GM18502 (cell line): ENCODE measurements at regions not wholly inside any gene's neighbourhood (a gene's known extent, or its start where the extent isn't known, plus 50 kb on each side); places are given as distances from the start of the nearest gene placed in this dataset.

ENCODE experiments used
- ATAC-seq: cut with Tn5 transposase; IDR thresholded peaks from one replicate; pipeline ENCODE4 v1.9.1; 2021; ENCODE audit warnings: mild to moderate bottlenecking; ENCODE audit not compliant: unreplicated experiment, poor library complexity

DNA sequence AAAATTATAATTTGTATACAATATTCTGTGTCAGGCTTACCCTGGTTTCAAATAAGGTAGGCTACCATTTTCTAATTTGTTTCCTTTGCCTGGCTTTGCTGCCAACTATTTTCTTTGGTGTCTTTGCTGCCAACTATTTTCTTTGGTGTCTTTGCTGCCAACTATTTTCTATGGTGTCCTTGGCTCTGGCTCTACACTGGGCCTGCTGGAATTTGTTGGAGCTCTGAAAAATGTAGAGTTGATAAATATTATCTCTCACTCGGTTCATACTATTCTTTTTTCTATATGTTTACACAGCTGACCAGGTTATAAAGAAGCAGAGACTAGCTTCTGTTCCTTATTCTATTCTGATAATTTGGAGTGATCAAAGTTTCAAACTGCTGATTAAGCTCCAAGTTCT is 768.0 kb upstream of the PHF14 start:
- no peak for ATAC-seq

DNA sequence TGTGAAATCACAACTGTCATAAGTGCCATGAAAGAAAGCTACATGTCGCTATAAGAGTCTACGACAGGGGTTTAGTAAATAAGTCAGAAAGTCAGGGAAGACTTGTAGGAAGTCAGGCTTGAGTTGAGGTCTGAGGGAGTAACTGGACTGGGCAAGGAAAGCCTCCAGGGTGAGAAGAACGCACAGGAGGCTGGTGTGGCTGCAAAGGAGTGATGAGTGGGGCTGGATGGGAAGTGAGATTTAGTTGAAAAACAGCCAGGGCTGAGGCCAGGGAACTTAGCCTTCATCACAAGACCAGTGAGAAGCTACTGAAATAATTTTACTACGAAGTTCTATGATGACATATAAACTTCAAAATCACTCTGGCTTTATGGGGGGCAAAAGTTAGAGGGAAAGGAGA is 763.7 kb upstream of the PHF14 start:
- no peak for ATAC-seq

GRCh38 chr7:10211016-10211415 is 762.7 kb upstream of the PHF14 start:
- no peak for ATAC-seq

- no peak for ATAC-seq
Measured at GRCh38 chr7:10211861-10212260, 761.8 kb upstream of the PHF14 start.

DNA sequence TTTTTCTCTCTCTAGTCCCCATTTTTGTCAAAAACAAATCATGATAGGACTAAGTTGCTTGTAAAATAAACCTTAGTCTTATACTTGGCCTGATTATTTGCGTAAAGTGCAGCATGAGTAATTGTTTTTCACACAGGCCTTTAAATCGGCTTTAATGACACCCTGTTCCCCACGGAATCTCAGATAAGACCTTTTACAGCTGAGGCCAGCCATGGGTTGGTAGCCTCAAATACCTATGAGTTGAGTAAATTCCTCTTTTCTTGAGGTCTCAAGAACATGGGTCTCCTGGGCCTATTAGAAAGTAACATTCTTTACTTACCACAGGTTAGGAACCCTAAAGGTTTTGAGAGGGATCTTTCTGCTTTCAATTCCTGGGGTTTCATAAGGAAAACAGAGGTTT is 761.0 kb upstream of the PHF14 start:
- ATAC-seq = no peak

GRCh38 chr7:10216462-10216861 is 757.2 kb upstream of the PHF14 start:
- no peak for ATAC-seq

GRCh38 chr7:10221084-10221483 is 752.6 kb upstream of the PHF14 start:
- ATAC-seq = no peak

DNA sequence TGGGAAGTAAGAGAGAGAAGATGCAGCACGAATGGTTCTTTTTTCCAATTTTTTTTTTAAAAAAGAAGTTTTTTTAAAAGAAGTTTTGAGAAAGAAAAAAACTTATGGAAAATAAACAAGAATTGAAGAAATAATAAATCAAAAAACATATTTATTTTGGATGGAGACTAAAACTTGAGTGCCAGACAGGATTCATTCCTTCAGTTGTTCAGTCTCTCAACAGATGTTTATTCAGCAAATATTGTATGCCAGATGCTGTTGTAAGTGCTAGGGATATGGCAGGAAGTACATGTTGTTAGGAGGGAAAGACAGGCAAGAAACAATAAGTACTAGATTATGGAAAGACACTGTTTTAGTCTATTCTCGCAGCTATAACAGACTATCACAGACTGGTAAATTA is 750.7 kb upstream of the PHF14 start:
- ATAC-seq = no peak

- no peak for ATAC-seq
Measured at GRCh38 chr7:10225275-10225674, 748.4 kb upstream of the PHF14 start.

DNA sequence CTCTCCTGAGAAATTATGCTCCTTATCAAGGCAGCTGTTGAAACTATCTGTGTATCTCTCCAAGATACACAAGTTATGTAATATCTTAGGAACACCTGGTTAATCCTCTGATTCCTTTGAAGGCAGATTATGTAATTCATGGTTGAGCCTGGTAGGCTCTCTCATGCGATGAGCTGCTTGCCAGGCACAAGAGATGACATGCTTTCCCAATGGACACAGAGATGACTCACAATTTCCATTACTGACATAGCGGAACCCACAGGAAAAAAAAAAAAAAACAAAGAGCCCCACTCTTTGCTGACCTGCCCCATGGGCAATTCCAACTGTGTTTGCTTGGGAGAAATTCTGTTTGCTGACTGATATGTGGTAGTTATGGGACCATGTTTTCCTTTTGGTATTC is 736.4 kb upstream of the PHF14 start:
- ATAC-seq = no peak

GRCh38 chr7:10238641-10239040 is 735.0 kb upstream of the PHF14 start:
- ATAC-seq = no peak

DNA sequence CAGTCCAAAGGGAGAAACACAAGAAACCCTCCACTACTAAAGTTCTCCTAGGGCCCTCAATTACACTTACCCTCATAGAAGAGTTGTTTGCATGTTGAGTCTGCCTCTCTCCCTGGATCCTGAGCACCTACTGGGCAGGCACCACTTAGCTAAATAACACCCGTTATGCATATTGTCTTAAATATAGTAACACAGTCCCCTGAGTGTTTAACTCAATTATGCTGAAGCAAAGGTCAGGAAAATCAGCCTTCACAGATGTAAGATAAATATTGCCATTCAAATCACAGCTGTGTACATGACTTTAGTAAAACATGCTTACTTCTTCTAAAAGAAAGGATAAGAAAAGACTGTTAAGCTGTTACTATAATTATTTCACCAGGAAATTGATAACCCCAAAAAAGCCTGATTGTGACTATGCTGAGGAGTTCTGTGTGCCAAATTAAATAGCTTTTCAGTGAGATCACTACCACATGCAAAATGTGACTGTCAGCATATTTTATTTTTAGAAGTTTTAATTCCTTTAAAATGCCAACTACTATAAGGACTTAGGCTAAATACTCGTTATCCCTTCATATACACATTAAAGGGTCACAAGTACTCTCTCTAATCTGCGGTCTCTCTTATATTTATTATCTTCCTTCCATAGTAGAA is 733.9 kb upstream of the PHF14 start:
- ATAC-seq = no peak

DNA sequence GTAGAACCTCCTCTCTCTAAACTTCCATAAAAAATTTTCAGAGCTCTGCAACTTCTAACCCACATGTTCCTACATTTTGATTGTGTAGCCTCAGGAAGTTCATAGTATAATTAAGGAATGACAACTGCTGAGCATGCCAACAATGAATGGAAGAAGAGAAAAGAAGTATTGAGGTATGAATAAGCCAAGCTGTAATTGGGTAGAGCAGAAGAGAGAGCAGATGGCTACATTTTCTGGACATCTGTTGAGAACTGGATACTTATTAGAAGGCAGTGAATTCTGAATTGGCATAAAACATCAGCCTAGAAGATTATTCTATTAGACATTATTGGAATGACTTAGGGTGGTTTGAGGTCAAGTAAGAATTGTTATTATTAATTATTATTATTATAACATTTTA is 728.3 kb upstream of the PHF14 start:
- ATAC-seq = no peak

GRCh38 chr7:10257438-10257837 is 716.2 kb upstream of the PHF14 start:
- no peak for ATAC-seq

DNA sequence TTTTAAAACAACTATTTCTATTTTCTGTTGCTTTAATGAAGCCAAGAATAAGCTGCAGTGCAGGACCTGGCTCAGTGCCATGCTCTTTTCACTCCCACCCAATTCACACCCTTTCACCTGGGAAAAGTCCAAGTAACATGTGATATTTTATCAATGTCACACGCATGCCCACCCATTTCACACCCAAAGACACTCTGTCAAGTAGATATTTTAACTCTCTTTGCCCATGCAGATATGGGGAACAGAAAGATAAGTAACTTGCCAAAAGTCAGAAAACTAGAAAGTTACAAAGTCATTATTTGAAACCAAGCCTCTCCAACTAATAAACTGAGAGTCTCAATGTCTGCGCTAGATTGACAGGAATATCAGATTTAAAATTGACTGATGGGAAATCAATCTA is 706.7 kb upstream of the PHF14 start:
- no peak for ATAC-seq

GRCh38 chr7:10268034-10268433 is 705.6 kb upstream of the PHF14 start:
- no peak for ATAC-seq

DNA sequence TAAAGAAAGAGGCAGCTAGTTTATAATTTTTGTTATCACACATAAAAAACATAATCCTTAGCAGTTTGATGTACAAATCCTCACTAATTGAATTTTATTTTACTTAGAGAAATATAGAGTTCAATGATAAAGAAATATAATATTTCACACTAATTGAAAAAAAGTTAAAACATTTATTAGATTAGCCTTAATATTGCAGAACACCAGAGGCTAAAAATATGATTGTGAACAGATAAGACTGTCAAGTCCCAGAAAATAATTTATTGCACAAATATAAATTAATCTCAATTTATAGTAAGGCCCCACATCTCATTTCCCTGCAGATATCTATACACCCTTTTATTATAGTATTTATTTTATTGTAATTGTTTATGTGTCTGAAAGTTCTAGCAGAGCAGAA is 690.8 kb upstream of the PHF14 start:
- no peak for ATAC-seq

GRCh38 chr7:10284001-10284400 is 689.7 kb upstream of the PHF14 start:
- ATAC-seq = no peak

DNA sequence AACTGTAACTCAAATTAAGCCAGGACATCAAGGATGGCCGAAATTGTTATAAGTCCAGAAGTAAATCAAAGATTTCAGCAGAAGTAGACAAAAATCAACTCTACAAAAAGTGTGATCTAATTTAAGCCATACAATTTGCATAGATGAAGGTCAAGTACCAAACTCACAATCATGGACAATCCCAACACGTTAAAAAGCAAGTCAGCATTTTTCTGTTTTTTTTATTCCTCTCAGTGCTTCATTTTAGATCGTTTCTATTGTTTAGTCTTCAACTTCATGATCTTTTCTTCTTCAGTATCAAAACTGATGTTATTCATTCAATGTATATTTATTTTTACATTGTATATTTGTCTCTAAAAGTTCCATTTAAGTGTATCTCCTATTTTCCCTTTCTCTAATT is 674.3 kb upstream of the PHF14 start:
- no peak for ATAC-seq

GRCh38 chr7:10300577-10300976 is 673.1 kb upstream of the PHF14 start:
- no peak for ATAC-seq

GRCh38 chr7:10308276-10308675 is 665.4 kb upstream of the PHF14 start:
- ATAC-seq = no peak

GRCh38 chr7:10312942-10313341 is 660.7 kb upstream of the PHF14 start:
- ATAC-seq = no peak

GRCh38 chr7:10315881-10316280 is 657.8 kb upstream of the PHF14 start:
- no peak for ATAC-seq
